ENCODE measurements at regions not wholly inside any gene's neighbourhood (a gene's known extent, or its start where the extent isn't known, plus 50 kb on each side); places are given as distances from the start of the nearest gene placed in this dataset.

- Histone ChIP-seq H2AFZ (ENCODE audit: low read length) (no peak overlapping the region), H2BK12ac (ENCODE audit: low read depth, low read length) (no peak overlapping the region), H2AK5ac (ENCODE audit: low read depth, low read length) (no peak overlapping the region), H3K18ac (ENCODE audit: extremely low read depth, low read length) (no peak overlapping the region), H3K4ac (replicated peaks; ENCODE audit: insufficient read length, low read depth, low read length) (no peak overlapping the region), H3K9me3 (ENCODE audit: insufficient read depth in 2 of 2, low read depth in 1 of 2, low read length in 1 of 2) (0 out of 4 replicates have a peak, but pooled peaks cover 0 to 5% of the 10 kb centered on the region in 2 experiments), H2BK20ac (ENCODE audit: low read length) (no peak overlapping the region), H4K91ac (replicated peaks; ENCODE audit: insufficient read length, low read length) (no peak overlapping the region), H2BK15ac (ENCODE audit: low read length) (no peak overlapping the region), H3K4me1 (replicated peaks in 1 of 4; ENCODE audit: control insufficient read depth in 3 of 4, insufficient read depth in 4 of 4, low read length in 3 of 4) (peaks cover 0 to 2% (median 0%) of the 10 kb centered on the region in 4 experiments; a peak in 1 of 7 replicates), H3K36me3 (ENCODE audit: control insufficient read depth in 2 of 4, insufficient read depth in 4 of 4, low read length in 3 of 4) (no peaks in the 10 kb centered on the region), H3K79me1 (ENCODE audit: low read depth, low read length) (no peaks in the 10 kb centered on the region), H4K5ac (ENCODE audit: insufficient read length, low read depth, low read length) (no peak overlapping the region), H3K9ac (replicated peaks in 1 of 4; ENCODE audit: extremely low read depth in 1 of 4, low read depth in 3 of 4, low read length in 3 of 4) (no peak overlapping the region), H3K56ac (replicated peaks; ENCODE audit: insufficient read length, low read depth, low read length) (no peak overlapping the region), H2BK5ac (ENCODE audit: low read depth, low read length) (no peak overlapping the region), H3K79me2 (ENCODE audit: control insufficient read depth in 1 of 2, insufficient read depth in 2 of 2, low read length in 2 of 2) (no peaks in the 10 kb centered on the region), H2BK120ac (replicated peaks; ENCODE audit: low read depth, low read length) (no peak overlapping the region), H3K23ac (ENCODE audit: insufficient read length) (no peak overlapping the region), H4K20me1 (replicated peaks in 1 of 2; ENCODE audit: control insufficient read depth in 1 of 2, insufficient read depth in 2 of 2, low read length in 2 of 2) (no peaks in the 10 kb centered on the region), H4K8ac (ENCODE audit: extremely low read depth, insufficient read depth, low read length) (no peak overlapping the region), H3K23me2 (ENCODE audit: low read depth, low read length) (no peaks in the 10 kb centered on the region), H3K27me3 (replicated peaks in 1 of 4; ENCODE audit: control insufficient read depth in 3 of 4, extremely low read depth in 1 of 4, insufficient read depth in 3 of 4, low read length in 3 of 4) (no peaks in the 10 kb centered on the region), H3K27ac (ENCODE audit: low read depth, low read length) (no peak overlapping the region), H3K4me3 (ENCODE audit: extremely low read depth in 1 of 4, insufficient read depth in 2 of 4, low read depth in 3 of 4, low read length in 4 of 4) (no peak overlapping the region), H3K14ac (ENCODE audit: insufficient read length) (no peak overlapping the region), H3K4me2 (ENCODE audit: insufficient read depth in 1 of 2, low read depth in 2 of 2, low read length in 2 of 2) (no peak overlapping the region)
- 100% methylated on average over 1 of the region's 1 CpG; no CpG with 5 or more reads in 1 of the 2 experiments for WGBS, 2 experiments (ENCODE audit: extremely low coverage in 1 of 2, insufficient coverage in 1 of 2, insufficient read length in 1 of 2, insufficient replicate concordance in 2 of 2, low coverage in 1 of 2, low lambda C conversion rate in 2 of 2, missing lambda C conversion rate in 1 of 2)
- no peak for DNase-seq (ENCODE audit: low read depth in 1 of 2, low spot score in 2 of 2)
- ChIA-PET POLR2A (ENCODE audit: partially characterized antibody) (no interaction called here), CTCF (ENCODE audit: partially characterized antibody) (no interaction called here)
- FAIRE-seq, result no peak
- no peak for TF ChIP-seq RNF2 (IDR thresholded peaks at IDR 0.05; ENCODE audit: borderline replicate concordance, low read depth, low read length, missing control alignments, poor library complexity, severe bottlenecking)
- no peak for TF ChIP-seq EZH2 (IDR thresholded peaks at IDR 0.05; ENCODE audit: low read depth, low read length, severe bottlenecking)
- no peak for TF ChIP-seq RFX5 (IDR thresholded peaks at IDR 0.05; ENCODE audit: borderline replicate concordance, low read depth, low read length)
- no peak for TF ChIP-seq CTBP2 (IDR thresholded peaks at IDR 0.05; ENCODE audit: borderline replicate concordance, insufficient read depth, insufficient read length, low read length)
- no peak for TF ChIP-seq SP4 (IDR thresholded peaks at IDR 0.05; ENCODE audit: low read length)
- TF ChIP-seq CBX8 (IDR thresholded peaks at IDR 0.05; ENCODE audit: borderline replicate concordance, low read depth, low read length), result no peak
- TF ChIP-seq MAX (IDR thresholded peaks at IDR 0.05), result no peak
- TF ChIP-seq POLR2AphosphoS5 (IDR thresholded peaks at IDR 0.05; ENCODE audit: low read depth, low read length), result no peak
- TF ChIP-seq GTF2F1 (IDR thresholded peaks at IDR 0.05; ENCODE audit: borderline replicate concordance, low read depth, low read length), result no peak
- TF ChIP-seq BACH1 (IDR thresholded peaks at IDR 0.05; ENCODE audit: low read length), result no peak
- no peak for TF ChIP-seq CEBPB (IDR thresholded peaks at IDR 0.05; ENCODE audit: low read depth, low read length)
- TF ChIP-seq SUZ12 (IDR thresholded peaks at IDR 0.05; ENCODE audit: low read length), result no peak
- no peak for TF ChIP-seq SRF (IDR thresholded peaks at IDR 0.05; ENCODE audit: low read depth, low read length)
- TF ChIP-seq HDAC2 (IDR thresholded peaks at IDR 0.05; ENCODE audit: borderline replicate concordance in 1 of 2, low read depth in 2 of 2, low read length in 2 of 2), result no peak
- no peak for TF ChIP-seq KDM4A (IDR thresholded peaks at IDR 0.05; ENCODE audit: low read depth, low read length, severe bottlenecking)
These were observed 806.7 kb upstream of the ADGRL2 start for GRCh38 chr1:80994038-80994437.

All from H1 (cell line).